ENCODE measurements at regions not wholly inside any gene's neighbourhood (a gene's known extent, or its start where the extent isn't known, plus 50 kb on each side); places are given as distances from the start of the nearest gene placed in this dataset.

DNA sequence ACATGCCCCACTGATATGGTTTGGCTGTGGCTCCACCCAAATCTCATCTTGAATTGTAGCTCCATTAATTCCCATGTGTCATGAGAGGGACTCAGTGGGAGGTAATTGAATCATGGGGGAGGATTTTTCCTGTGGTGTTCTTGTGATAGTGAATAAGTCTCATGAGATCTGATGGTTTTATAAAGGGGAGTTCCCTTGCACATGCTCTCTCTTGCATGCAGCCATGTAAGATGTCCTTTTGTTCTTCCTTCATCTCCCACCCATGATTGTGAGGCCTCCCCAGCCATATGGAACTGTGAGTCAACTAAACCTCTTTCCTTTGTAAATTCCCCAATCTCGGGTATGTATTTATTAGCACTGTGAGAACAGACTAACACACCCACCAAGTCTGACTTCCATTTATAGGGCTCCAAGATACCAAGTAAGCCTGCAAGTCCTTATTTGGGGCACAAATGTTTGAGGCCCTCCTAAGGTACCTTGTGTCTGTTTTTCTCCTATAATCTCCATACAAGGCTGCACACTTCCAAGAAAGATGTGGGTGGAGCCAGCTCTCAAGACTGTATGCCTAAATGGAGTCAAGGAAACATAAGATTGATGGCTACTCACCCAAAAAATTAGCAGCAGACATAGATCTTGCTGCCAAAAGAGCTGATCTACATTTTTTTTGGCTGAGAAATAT, 364.7 kb downstream of the TXNL1 start:
- DNase-seq, result peak; percentile 62

DNA sequence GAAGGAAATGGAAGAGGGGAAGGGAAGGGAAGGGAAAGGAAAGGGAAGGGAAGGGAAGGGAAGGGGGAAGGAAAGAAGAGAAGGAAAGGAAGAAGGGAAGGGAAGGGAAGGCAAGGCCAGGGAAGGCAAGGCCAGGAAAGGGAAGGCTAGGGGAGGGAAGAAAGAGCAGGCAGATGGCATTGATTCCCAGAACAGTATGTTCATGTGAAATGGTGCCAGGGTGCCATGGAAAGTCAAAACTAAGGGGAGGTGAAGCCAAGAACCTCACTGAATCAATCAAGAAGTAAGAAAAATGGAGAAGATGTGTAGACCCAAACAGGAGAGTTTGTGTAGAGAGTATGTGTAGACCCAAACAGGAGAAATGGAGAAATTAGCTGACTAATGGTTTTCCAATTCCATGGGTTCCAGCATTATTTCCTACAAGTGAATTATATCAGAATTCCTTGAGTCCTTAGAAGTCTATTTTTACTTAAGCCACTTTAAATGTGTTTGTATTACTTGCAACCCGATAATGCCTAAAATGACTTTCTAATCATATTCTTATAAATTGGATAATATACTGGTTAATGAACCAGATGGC, 367.6 kb downstream of the TXNL1 start:
- no peak for DNase-seq

DNA sequence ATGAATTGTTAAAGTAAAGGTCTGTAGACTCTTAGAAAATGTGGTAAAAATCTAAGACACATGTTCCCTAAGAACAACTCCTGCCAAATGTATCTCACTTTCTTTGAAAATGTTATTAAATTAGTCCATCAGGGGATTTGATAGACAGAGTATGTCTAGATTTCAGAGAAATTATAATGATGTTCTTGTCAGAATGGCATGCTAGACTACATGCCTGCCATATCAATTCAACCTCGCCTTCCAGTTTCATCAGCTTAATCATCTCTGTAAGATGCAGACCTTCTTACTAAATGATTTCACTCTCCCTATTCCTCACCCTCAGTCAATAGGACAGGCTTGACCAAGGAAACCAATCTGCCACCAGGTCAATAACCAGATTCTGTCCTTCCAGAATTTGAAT, 368.4 kb downstream of the TXNL1 start:
- DNase-seq, result peak; percentile 61

DNA sequence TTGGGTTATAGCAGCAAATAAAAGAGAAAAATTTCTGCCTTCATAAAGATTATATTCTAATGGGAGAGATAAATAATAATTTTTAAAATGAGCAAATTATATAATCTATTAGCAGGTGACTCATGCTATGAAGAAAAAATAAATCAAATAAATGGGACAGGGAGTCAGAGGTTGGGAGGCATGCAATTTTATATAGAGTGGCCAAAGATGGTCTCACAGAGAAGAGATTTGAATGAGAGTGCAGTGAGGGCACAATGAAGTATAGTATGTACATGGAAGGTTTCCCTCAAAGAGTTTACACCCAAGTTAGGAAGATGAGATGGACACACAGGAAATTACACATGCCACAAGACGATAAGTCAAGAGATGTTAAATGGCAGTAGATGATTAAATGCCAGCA, 369.4 kb downstream of the TXNL1 start:
- no peak for DNase-seq

DNA sequence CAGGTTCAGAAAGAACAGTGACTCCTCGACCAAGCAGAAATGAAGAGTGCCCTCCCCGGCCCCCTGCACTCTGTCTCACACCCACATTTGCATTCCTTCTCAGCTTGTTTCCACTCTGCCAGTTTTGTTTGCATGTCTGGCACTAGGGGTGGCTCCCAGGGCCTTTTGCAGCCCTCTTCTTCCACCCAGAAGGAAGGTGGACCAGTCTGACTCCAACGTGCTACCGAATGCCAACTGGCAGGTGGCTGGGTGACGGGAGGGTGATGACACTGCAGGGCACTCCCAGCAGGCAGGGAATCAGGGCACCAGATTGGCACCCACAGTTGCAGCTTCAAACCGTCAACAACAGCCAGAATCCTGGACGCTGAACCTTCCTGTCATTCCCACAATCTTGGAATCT, 371.1 kb downstream of the TXNL1 start:
- no peak for DNase-seq

DNA sequence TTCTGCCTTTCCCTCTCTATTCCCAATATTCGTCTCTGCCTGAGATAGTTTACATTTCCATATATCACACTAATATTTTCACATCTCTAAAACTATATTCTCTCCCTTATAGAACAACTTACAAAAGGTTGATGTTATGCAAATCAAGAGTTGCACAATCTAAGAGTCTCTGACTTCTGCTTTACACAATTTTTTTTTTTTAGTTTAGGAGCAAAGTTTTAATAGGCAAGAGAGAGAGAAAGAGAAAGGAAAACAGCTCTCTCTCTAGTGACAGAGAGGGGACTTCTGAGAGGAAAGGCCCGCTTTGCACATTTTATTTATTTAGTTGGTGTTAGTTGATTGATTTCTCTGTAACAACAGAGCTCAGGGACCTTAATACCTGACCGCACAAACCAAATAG, 380.2 kb downstream of the TXNL1 start:
- no peak for DNase-seq

DNA sequence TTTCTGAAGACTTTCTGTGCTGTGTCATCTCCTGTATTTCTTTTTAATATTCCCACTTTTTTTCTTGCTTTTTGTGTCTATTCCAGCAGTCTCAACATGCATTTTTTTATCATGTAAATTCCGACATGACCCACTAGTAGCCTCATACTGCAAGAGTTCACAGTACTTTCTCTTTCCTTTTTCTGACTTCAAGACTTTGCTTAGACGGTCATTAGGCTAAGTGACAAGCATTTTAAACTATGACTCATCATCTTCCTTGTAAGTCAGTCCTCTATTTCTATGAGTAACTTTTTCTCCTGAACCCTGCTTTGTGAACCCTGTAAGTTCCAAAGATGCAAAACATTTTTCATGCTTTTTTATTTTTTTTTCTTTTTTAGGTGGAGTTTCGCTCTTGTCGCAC, 381.2 kb downstream of the TXNL1 start:
- DNase-seq, result peak; percentile 90

DNA sequence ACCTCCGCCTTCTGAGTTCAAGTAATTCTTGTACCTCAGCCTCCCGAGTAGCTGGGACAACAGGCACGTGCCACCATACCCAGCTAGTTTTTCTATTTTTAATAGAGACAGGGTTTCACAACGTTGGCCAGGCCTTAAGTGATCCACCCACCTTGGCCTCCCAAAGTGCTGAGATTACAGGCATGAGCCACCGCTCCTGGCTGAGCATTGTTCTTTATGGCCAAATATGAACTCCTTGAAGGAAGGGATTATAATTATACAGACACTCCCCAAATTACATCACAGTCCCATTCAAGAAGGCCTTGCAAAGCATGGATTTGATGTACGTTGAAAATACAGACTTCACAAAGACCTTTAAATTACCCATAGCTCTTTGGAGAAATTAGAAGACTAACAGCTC, 381.7 kb downstream of the TXNL1 start:
- DNase-seq, result no peak

DNA sequence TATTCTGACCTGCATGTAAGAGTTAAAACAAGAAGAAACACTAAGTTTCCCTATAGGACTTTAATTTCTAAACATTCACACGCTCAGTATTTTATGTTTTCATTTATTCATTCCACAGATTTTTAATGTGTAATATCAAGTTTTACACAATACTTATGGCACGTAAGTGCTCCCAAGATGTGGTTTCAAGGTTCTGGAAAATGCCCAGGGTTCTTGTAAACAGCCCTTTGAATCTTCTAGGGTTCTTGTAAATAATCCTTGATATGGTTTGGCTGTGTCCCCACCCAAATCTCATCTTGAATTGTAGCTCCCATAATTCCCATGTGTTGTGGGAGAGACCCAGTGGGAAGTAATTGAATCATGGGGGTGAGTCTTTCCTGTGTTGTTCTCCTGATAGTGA, 383.0 kb downstream of the TXNL1 start:
- no peak for DNase-seq

DNA sequence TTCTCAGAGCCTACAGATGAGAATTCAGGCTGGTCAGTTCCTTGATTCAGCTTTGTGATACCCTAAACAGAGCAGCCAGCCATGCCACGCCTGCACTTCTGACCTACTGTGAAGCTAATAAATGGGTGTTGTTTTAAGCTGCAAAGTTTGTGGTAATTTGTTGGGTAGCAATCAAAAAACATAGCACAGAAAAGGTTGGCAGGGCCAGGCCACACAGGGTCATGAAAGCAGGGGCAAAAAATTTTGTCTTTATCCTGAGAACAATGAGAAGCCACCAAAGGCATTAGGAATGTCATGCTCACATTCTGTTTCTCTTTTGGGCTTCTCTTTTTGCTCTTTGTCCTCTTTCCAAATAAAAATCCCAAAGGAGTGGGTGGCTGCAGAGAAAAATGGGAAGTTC, 385.9 kb downstream of the TXNL1 start:
- DNase-seq, result no peak

DNA sequence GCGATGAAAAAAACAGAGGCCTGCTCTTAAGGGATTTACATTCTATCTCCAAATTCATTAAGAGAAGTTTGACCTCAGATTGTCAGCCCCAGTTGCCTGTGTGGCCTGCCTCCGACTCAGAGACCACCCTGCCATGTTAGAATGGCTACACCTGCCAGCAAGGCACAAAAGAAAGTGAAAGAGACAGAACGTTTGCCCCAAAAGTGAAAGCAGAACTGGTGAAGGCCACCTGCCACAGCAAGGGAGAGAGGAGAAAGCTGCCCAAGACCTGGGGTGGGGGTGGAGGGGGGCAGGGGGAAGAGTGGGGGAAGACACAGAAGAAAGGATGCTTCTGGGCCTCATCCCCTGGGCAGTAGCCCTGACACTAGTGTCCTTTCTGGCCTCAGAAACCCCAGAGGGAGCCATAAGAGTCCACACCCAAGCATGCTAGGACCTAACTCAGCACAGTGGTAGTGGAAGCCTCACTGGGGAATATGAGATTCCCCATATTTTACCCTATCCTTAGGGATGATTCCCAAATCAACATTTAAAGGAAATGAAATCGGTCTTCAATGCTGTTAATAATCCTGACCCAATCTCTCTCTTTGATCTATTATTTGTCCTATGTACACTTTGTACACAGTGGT, 389.7 kb downstream of the TXNL1 start:
- no peak for DNase-seq

DNA sequence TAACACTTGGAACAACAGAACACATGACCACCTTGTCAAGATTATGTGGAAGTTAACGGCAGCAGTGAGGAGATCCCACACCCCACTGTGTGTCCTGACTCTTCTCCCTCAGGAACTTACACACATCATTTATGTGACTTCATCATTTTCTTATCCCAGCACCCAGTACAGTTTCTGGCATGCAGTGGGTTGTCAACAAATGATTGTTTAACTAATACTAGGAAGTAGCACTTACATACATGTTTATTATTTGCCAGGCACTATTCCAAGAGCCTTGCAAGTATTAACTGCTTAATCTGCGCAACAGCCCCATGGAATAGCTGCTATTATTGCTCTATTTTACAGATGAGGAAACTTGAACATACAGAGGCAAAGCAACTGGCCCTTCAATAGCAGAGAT, 391.5 kb downstream of the TXNL1 start:
- DNase-seq, result no peak

DNA sequence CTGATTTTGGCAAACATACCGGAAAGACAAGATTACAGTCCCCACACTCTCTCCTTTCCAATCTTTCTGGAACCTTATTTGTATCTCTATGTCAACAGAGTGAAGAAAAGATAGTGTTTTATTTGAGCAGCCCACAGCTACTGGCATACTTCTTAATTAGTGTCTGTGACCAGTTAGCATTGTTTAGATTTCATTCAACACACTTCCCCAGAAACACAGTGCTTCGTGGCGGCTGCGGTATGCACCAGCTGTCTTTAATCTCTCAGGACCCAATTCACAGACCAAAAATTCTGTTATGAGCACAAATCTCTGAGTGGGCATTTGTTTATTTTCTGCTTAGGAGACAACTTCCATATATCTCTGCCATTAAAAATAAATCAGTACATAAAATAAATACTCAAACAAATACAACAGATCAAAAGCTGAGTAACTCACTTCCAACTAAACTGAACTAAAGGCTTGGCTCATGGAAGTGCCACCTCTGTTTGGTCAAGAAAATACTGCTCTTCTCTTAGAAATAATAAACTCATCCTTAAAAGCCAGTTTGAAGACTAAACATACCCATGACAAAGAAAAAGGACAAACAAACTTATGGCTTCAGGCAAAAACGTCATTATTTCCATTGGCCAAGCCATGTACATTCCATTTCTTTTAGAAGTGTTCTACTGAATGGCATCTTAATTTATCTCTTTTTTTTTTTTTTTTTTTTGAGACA, 392.4 kb downstream of the TXNL1 start:
- DNase-seq, result peak; percentile 74

DNA sequence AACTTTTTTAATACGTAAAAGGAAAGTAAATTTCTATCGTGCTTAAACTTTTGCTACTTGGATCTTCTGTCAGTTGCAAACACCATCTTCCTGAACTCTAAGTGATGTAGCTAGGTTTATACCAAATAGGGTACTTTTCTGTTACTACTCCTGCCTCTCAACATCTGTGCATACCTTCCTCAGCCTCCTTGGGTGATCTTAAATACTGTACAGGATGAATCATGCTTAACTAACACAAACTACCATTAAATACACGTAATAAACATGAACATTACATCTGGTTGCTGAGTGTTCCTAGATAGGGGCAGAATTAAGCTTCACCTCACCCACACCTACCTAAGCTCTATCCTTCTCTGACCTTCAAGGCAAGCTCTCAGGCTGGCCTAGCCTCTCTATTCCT, 398.0 kb downstream of the TXNL1 start:
- DNase-seq, result peak; percentile 43

DNA sequence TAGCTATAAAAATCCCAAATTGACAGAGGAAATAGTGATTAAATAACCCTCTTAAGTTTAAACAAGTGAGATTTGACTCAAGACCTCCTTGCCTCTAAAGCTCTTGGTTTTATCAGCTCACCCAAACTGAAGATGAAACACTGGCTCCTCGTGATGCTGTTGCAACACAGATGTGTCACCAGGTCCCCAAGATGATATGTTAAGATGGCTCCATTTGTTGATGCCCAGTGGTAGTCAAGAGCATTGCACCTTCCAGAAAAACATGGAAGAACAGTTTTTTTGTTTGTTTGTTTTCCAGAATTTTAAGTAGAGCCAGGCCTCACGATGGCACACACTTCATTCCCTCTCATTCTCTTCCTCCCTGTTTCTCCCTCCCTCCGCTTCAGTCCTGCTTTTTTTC, 399.8 kb downstream of the TXNL1 start:
- DNase-seq, result no peak

DNA sequence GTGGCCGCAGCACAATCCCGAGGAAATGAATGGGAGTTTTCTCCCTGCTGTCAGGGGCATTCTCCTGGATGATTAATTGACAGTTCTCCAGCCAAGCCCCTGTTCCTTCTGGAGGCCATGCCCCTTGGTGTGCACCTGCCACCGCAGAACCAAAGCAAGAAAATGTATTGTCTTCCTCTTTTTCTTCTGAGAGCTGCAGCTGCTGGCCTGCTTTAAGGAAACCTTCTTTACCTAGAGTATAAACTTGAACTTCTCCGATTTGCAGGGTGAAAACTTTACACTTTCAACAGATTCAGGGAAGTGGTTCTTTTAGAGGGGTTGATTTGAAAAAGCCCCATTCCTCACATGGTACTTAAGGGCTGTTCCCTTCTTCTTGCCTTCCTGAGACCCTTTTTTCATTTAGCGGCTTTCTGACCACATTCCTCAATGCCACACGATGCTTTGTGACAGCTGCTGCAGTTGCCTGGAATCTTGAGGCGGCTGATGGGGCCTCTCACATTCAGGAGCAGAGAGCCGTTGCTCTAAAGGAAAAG, 402.8 kb downstream of the TXNL1 start:
- DNase-seq, result peak; percentile 46

DNA sequence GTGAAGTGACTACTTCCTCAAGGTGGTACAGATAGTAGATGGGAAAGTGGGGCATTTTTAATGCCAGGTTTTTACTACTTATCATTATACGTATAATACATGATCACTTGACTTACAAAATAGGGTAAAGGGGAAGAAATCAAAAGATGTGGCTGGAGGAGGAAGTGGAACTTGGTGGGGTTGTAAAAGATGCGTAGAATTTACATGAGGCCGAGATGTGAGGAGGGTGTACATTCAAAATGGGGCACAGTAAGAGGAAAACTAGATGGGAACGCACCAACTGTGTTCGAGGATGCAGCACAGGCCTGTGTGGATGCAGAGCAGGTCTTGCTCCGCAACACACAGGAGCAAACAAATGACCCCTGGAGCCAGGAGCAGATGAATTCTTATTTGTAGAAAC, 403.3 kb downstream of the TXNL1 start:
- no peak for DNase-seq

DNA sequence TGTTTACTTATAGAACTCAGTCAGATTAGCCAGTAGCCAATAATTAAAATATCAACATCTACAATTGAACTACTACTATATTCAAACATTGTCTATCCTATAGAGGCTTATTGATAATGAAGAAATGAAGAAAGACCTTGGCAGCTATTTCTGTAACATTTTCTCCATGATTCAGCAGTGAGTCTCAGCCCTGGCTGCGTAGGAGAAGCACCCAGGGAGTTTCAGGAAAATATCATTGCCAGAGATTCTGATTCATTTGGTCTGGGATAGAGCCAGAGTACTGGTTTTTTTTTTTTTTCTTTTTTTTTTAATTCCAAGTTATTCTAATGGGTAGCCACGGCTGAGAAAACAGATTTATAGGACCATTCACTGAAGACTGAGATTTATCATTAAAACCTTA, 404.8 kb downstream of the TXNL1 start:
- peak; percentile 92 for DNase-seq

DNA sequence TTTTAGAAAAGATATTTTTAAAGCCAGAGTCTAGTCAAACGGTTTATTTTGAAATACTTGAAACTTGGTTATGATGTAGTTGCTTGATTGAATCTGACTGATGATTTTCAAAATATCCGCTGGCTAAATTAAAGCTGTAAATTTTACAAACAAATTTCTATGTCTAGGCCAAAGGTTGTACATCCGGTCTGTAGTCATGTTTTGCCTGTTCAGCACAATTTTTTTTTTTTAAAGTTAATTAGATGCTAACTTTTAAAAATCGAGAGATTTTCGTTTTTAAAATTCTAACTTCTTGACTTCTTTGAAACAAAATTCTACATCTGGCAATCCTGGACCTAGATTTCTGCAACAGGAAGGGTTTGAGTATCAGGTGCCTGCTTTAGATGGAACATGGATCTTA, 412.4 kb downstream of the TXNL1 start:
- no peak for DNase-seq

DNA sequence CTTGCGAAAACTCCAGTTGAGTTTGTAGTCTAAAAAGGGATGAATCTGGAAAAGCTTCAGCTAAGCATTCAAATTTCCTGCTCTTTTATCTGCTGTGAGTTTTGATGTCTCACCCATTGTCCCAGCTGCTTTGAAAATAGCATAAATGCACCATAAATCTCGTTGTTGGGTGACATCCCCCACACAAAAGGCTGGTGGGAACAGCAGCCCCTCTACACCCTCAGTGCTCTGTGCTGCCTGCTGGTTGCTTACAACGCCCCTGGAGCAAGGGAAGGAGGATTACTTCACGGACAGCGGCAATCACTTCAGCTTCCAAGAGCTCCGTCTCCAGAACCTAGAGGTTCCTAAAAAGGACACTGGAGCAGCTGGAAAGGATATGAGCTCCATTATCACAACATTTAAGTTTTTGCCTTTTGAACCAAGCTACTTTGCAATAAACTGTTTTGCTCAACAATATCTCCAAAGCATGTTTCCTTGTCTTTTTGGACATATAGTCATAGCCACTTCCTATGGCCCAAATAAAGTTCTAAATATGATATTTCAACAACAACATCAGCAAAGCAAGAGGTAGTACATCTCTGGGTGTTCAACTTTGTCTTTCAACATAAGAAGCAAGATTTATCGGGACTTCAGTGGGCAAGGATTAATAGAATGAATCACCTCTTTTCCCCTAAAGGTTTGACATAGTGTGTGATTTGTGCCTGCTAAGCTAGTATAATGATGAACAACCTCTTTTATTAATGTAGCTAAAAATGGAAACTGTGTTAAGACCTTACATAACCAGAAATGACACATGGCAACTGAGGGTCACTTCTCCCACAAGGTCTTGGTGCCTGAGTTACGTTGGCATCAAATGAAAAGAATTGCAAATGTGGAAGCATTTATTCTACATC, 413.5 kb downstream of the TXNL1 start:
- DNase-seq, result no peak

DNA sequence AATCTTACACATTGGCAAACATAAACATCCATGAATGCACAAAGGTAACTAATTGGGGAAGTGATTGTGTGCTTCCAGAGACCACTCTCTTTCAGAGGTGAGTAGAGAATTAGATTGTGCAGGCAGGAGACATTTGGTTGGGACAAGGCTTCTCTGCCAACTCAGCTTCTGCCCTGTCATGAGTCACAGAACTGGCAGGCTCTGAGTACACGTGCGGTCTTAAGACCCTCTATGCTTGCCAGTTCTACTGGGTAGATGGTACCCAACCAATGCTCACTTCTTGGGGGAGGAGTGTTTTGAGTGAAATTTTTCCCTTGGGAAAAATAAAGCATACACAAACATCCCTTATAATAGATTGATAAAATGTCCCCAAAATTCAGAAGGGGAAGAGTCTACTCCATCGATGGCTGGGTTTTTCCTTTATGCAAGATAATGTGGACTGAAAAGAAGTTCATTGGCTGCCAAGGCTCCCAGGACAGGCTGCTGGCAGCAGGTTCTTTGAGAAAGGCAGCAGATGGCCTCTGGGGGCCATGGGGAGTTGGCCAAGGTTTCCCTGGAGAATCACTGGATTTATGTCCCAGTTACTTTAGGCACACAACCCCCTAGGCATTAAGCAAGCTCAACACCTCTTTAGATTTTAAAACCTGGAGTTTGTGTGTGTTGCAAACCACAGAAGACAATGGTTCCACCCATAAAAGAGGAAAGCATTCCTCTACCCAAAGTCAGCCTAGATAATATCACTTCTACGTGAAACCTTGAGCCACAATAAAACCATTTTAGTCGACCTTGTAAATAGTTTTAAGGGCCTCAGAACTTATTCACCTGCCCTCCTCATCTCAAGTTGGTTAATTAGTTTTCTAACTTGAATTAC, 417.0 kb downstream of the TXNL1 start:
- DNase-seq, result no peak
